Activated naive CD4-positive, alpha-beta T cell treated with anti-CD3 and anti-CD28 coated beads, Interleukin-2, amount 50 U/mL, for 24 hours (primary cell): ENCODE measurements at regions not wholly inside any gene's neighbourhood (a gene's known extent, or its start where the extent isn't known, plus 50 kb on each side); places are given as distances from the start of the nearest gene placed in this dataset.

Experiments
- H3K27ac Mint-ChIP-seq: one replicate; pipeline ENCODE4 v1.8.0; 2021; ENCODE audit warnings: mild to moderate bottlenecking, mixed read lengths
- H3K27me3 Mint-ChIP-seq: one replicate; pipeline ENCODE4 v1.8.0; 2021; ENCODE audit warnings: mixed read lengths
- H3K36me3 Mint-ChIP-seq: one replicate; pipeline ENCODE4 v1.8.0; 2021; ENCODE audit warnings: mixed read lengths
- H3K4me1 Mint-ChIP-seq: one replicate; pipeline ENCODE4 v1.8.0; 2021; ENCODE audit warnings: mixed read lengths
- H3K4me3 Mint-ChIP-seq: one replicate; pipeline ENCODE4 v1.8.0; 2021; ENCODE audit warnings: mild to moderate bottlenecking, mixed read lengths
- H3K9me3 Mint-ChIP-seq: one replicate; pipeline ENCODE4 v1.8.0; 2021; ENCODE audit warnings: mixed read lengths

DNA sequence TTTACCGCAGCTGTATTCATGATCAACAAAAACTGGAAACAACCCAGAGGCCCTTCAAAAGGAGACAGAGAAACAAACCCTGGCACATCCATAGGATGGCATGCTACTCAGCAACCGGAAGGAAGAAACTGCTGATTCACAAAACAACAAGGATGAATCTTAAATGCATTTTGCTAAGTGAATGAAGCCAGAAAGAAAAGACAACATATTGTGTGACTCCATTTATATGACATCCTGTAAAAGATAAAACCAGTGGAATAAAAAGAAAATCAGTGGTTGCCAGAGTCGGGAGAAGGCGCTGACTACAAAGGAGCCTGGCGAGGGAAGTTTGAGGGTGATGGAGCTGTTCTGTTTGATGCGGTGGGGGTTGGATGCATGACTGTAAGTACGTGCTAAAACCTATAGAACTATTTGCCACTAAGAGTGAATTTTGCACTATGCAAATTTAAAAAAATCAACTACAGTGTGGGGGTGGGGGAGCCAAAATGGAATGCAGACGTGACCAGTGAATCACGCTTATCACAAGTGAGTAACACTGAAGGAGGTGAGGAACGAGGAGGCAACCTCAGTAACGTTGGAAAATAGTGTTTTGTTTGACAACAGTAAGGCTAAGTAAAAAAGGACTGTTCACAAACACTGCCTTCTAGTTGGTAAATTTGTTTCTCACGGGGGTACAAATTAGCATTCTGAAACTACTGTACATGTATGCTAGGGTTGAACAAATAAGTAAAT lies 108.9 kb downstream of the INHBB start:
- Mint-ChIP-seq H3K27me3 (peaks cover 1% of the 10 kb centered on the region), H3K9me3 (peaks cover 18% of the 10 kb centered on the region), H3K27ac (no peak overlapping the region), H3K4me1 (no peaks in the 10 kb centered on the region), H3K4me3 (no peak overlapping the region), H3K36me3 (peaks cover 3% of the 10 kb centered on the region)

DNA sequence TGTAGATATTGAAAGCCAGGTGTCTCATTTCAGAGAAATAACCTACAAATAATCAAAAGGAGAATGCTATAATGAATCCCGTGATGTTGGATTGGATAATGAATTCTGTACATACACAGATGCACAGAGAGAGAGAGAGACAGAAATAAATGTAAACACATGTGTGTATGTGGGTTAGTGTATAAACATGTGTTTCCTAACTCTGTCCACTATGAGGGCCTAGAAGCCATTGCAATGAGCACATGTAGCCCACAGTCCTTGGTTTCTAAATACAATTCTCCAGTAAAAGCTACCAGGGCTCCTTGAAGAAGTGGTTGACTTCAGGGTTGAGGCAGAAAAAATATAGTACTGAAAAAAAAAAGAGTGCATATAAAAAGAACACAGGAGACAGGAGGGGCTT lies 109.5 kb downstream of the INHBB start:
- Mint-ChIP-seq H3K36me3 (peaks cover 3% of the 10 kb centered on the region), H3K4me1 (no peaks in the 10 kb centered on the region), H3K4me3 (no peak overlapping the region), H3K9me3 (peaks cover 18% of the 10 kb centered on the region), H3K27me3 (peaks cover 1% of the 10 kb centered on the region), H3K27ac (no peak overlapping the region)

- H3K4me3 Mint-ChIP-seq = no peak overlapping the region
- peaks cover 18% of the 10 kb centered on the region for H3K9me3 Mint-ChIP-seq
- H3K27ac Mint-ChIP-seq = no peak overlapping the region
- H3K27me3 Mint-ChIP-seq = peaks cover 2% of the 10 kb centered on the region
- no peaks in the 10 kb centered on the region for H3K4me1 Mint-ChIP-seq
- peaks cover 3% of the 10 kb centered on the region for H3K36me3 Mint-ChIP-seq
These were observed 110.9 kb downstream of the INHBB start for GRCh38 chr2:120456867-120457266.

DNA sequence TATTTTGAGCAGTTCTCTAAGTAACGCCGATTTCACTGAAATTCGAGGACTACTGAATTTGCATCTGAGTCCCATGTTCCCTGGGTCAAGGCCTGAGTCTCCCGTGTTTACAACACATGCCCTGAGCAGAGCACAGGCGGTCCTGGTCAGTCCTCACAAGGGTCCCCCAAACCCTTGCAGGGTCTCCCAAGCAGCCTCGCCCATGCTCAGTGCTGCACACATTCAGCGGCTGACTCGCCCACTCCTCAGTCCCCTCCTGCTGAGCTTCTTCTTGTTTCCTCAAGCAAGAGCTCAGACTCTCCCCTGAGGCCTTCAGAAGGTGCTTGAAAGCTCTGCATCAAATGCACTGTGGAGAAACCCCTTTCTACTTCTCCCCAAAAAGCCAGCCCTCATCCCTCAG lies 114.6 kb downstream of the INHBB start:
- Mint-ChIP-seq H3K4me3 (no peak overlapping the region), H3K9me3 (peaks cover 18% of the 10 kb centered on the region), H3K36me3 (peaks cover 3% of the 10 kb centered on the region), H3K27me3 (peaks cover 5% of the 10 kb centered on the region), H3K4me1 (no peaks in the 10 kb centered on the region), H3K27ac (no peak overlapping the region)

DNA sequence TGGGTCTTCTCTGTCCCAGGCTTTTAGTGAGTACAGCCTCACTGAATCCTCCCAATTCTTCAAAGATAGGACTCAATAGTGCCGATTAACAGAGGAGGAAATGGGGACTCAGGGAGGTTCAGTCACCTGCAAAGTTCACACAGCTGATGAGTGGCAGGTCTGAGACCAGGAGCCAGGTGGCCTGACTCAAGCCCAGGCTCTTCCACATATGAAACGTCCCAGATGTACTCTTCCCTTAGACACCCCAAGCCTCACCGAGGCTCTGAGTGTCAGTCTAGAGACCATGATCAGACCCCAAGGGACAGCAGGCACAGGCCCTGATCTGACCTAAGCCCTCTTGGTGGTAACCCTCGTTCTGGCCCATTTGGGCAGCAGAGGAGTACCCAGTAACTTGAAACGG lies 115.2 kb downstream of the INHBB start:
- no peak overlapping the region for H3K27ac Mint-ChIP-seq
- H3K9me3 Mint-ChIP-seq = peaks cover 18% of the 10 kb centered on the region
- peaks cover 5% of the 10 kb centered on the region for H3K27me3 Mint-ChIP-seq
- H3K36me3 Mint-ChIP-seq = peaks cover 3% of the 10 kb centered on the region
- no peak overlapping the region for H3K4me3 Mint-ChIP-seq
- no peaks in the 10 kb centered on the region for H3K4me1 Mint-ChIP-seq

- Mint-ChIP-seq H3K4me3 (no peak overlapping the region), H3K27ac (no peak overlapping the region), H3K27me3 (peaks cover 5% of the 10 kb centered on the region), H3K4me1 (no peaks in the 10 kb centered on the region), H3K36me3 (peaks cover 3% of the 10 kb centered on the region), H3K9me3 (peaks cover 17% of the 10 kb centered on the region)
These were observed 115.9 kb downstream of the INHBB start for GRCh38 chr2:120461546-120462537.

DNA sequence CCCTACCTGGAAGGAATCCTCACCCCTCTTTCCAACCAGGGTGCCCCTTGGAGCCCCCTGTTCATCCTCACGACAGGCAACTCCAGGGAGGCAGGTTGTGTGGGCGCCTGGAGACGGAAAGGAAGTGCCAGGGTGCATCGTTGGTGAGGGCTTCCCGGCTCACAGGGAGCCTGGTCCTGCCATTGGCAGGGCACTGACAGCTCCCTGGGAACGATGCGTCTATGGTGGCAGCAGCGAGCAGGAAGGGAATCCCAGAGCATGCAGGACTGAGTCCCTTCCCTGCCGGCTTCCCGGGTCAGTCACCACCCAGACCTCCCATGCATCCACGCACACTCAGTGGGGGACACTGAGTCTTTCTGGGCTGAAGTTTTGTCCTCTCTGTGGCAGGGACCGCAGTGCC lies 117.6 kb downstream of the INHBB start:
- Mint-ChIP-seq H3K4me3 (no peak overlapping the region), H3K27ac (no peak overlapping the region), H3K9me3 (peaks cover 9% of the 10 kb centered on the region)

GRCh38 chr2:120463996-120464395 lies 118.1 kb downstream of the INHBB start:
- Mint-ChIP-seq H3K4me3 (no peak overlapping the region), H3K9me3 (peaks cover 4% of the 10 kb centered on the region), H3K4me1 (no peaks in the 10 kb centered on the region), H3K27ac (no peak overlapping the region), H3K27me3 (peaks cover 4% of the 10 kb centered on the region), H3K36me3 (no peaks in the 10 kb centered on the region)

More for the DNA sequence above, 117.6 kb downstream of the INHBB start:
- Mint-ChIP-seq H3K36me3 (no peaks in the 10 kb centered on the region), H3K4me1 (no peaks in the 10 kb centered on the region), H3K27me3 (peaks cover 5% of the 10 kb centered on the region)

DNA sequence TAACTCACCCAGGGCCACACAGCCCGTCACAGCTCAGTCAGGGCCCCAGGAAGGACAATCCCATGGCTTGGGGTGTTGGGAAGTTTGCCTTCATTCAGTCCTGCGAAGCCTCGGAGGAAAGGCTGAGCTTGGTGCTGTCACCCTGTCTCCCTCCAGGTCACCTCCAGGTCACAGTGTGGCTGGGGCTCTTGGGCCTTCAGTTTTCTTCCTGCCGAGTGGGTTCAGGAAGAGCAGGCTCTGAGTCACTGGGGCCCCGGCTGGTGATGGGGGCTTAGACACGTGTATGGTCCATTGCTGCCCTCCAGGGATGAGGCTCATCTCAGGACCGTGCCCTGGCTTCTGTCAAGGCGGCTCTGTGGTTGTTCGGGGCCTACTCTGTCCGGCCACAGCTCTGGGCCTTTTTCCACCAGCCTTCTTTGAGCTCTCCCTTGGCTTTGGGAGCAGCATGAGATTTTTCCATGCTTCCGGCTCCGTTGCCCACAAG lies 118.6 kb downstream of the INHBB start:
- H3K27me3 Mint-ChIP-seq = peaks cover 4% of the 10 kb centered on the region
- H3K9me3 Mint-ChIP-seq = no peaks in the 10 kb centered on the region
- no peaks in the 10 kb centered on the region for H3K4me1 Mint-ChIP-seq
- H3K27ac Mint-ChIP-seq = no peak overlapping the region
- H3K4me3 Mint-ChIP-seq = no peak overlapping the region
- H3K36me3 Mint-ChIP-seq = no peaks in the 10 kb centered on the region

- Mint-ChIP-seq H3K27me3 (peaks cover 4% of the 10 kb centered on the region), H3K4me3 (no peak overlapping the region), H3K36me3 (no peaks in the 10 kb centered on the region), H3K9me3 (no peaks in the 10 kb centered on the region), H3K27ac (no peak overlapping the region), H3K4me1 (no peaks in the 10 kb centered on the region)
These were observed 119.2 kb downstream of the INHBB start for GRCh38 chr2:120465012-120465700.

GRCh38 chr2:120465701-120465988 lies 119.7 kb downstream of the INHBB start:
- H3K27me3 Mint-ChIP-seq = peaks cover 4% of the 10 kb centered on the region
- H3K4me3 Mint-ChIP-seq = no peak overlapping the region
- no peaks in the 10 kb centered on the region for H3K36me3 Mint-ChIP-seq
- no peak overlapping the region for H3K27ac Mint-ChIP-seq
- H3K4me1 Mint-ChIP-seq = no peaks in the 10 kb centered on the region
- no peaks in the 10 kb centered on the region for H3K9me3 Mint-ChIP-seq

GRCh38 chr2:120465989-120466703 lies 120.2 kb downstream of the INHBB start:
- Mint-ChIP-seq H3K9me3 (no peaks in the 10 kb centered on the region), H3K4me3 (no peak overlapping the region), H3K36me3 (no peaks in the 10 kb centered on the region), H3K4me1 (no peaks in the 10 kb centered on the region), H3K27me3 (peaks cover 4% of the 10 kb centered on the region), H3K27ac (no peak overlapping the region)

DNA sequence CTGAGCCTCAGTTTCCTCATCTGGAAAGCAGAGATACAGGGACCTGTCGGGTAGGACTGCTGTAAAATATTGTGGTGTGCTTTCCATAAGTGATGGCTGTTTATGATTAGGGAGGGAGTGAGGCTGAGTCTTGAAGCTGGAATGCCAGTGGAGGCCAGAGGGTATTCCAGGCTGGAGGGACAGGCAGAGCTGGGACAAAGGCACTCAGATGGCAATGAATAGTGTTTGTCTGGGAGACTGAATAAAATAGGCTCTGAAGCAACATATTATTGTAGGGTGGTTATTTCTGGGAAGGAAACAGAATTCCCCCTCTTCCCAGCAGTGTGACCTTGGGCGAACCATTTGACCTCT lies 120.7 kb downstream of the INHBB start:
- no peak overlapping the region for H3K4me3 Mint-ChIP-seq
- no peaks in the 10 kb centered on the region for H3K36me3 Mint-ChIP-seq
- H3K27ac Mint-ChIP-seq = no peak overlapping the region

GRCh38 chr2:120468136-120468535 lies 122.2 kb downstream of the INHBB start:
- no peak overlapping the region for H3K27ac Mint-ChIP-seq
- H3K4me1 Mint-ChIP-seq = no peaks in the 10 kb centered on the region
- H3K36me3 Mint-ChIP-seq = no peaks in the 10 kb centered on the region

More for the DNA sequence above, 120.7 kb downstream of the INHBB start:
- H3K27me3 Mint-ChIP-seq = peaks cover 4% of the 10 kb centered on the region
- no peaks in the 10 kb centered on the region for H3K4me1 Mint-ChIP-seq
- H3K9me3 Mint-ChIP-seq = no peaks in the 10 kb centered on the region

DNA sequence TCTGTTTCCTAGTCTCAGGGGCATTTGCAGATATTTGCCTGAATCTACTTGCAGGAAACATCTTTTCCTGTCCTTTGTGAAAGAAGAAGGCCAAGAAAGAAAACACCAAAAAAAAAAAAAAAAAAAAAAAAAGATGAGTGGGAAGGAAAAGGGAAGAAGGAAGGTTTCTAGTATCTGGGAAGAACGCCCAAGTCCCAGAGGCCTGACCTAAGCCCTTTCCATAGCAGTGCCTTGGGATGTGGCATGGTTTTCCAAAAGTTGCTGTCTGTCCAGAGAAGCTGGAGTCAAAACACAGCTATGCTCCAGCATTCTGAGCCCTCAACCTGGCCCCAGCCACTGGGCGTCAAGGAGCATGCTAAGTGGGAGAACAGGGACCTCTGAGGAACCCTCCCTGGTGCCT lies 123.5 kb downstream of the INHBB start:
- H3K4me1 Mint-ChIP-seq = no peaks in the 10 kb centered on the region
- no peak overlapping the region for H3K4me3 Mint-ChIP-seq
- H3K27ac Mint-ChIP-seq = no peak overlapping the region
- no peaks in the 10 kb centered on the region for H3K36me3 Mint-ChIP-seq
- H3K9me3 Mint-ChIP-seq = no peaks in the 10 kb centered on the region
- no peaks in the 10 kb centered on the region for H3K27me3 Mint-ChIP-seq

More at GRCh38 chr2:120468136-120468535, 122.2 kb downstream of the INHBB start:
- H3K27me3 Mint-ChIP-seq = peaks cover 1% of the 10 kb centered on the region
- no peak overlapping the region for H3K4me3 Mint-ChIP-seq
- no peaks in the 10 kb centered on the region for H3K9me3 Mint-ChIP-seq
